Caco-2 (cell line): ENCODE measurements at regions not wholly inside any gene's neighbourhood (a gene's known extent, or its start where the extent isn't known, plus 50 kb on each side); places are given as distances from the start of the nearest gene placed in this dataset.

ENCODE experiments used
- BruUV-seq: library from RNA; stranded (reverse); fragments of 400-500 nt; replicated peaks from 2 replicates; lab custom pipeline; 2021; lab: Mats Ljungman, UMichigan
- CTCF ChIA-PET: fragments of 300-600 bp; sonication (Branson Sonifier 250); formaldehyde crosslinking; loops from one replicate; lab custom pipeline; 2022; ENCODE audit warnings: antibody characterized with exemption; lab: Charles Lee
- POLR2A ChIA-PET: fragments of 300-600 bp; sonication (Branson Sonifier 250); formaldehyde crosslinking; loops from one replicate; lab custom pipeline; 2022; ENCODE audit warnings: antibody characterized with exemption; lab: Charles Lee
- DNase-seq, 2 experiments: peaks; one replicate each; pipeline versions ENCODE4 v3.0.0 to v3.0.0-alpha.2; 2020 to 2022
- H3K27me3 ChIP-seq: replicated peaks from 2 replicates; pipeline ENCODE4 v1.6.0; 2011; ENCODE audit warnings: low read length; ENCODE audit not compliant: control insufficient read depth, insufficient read depth
- H3K36me3 ChIP-seq: 2 replicates; pipeline ENCODE4 v1.5.1; 2011; ENCODE audit warnings: low read length; ENCODE audit not compliant: control insufficient read depth, insufficient read depth
- H3K4me1 ChIP-seq: fragments of 250-450 bp; sonication (Bioruptor Pico); 2 replicates; pipeline ENCODE4 v1.5.1; 2020; ENCODE audit warnings: mild to moderate bottlenecking
- H3K4me3 ChIP-seq: 2 replicates; pipeline ENCODE4 v1.5.1; 2011; ENCODE audit warnings: low read depth, mild to moderate bottlenecking, control low read depth, low read length
- H3K9me3 ChIP-seq: fragments of 250-450 bp; sonication (Bioruptor Pico); 2 replicates; pipeline ENCODE4 v1.5.1; 2020; ENCODE audit warnings: mild to moderate bottlenecking, moderate library complexity
- H3K27ac Mint-ChIP-seq: one replicate; pipeline ENCODE4 v1.8.0; 2022; ENCODE audit warnings: mixed read lengths; ENCODE audit not compliant: unreplicated experiment
- H3K27me3 Mint-ChIP-seq: one replicate; pipeline ENCODE4 v1.8.0; 2022; ENCODE audit warnings: mixed read lengths; ENCODE audit not compliant: insufficient read depth, unreplicated experiment
- H3K36me3 Mint-ChIP-seq: one replicate; pipeline ENCODE4 v1.8.0; 2022; ENCODE audit warnings: mild to moderate bottlenecking, mixed read lengths; ENCODE audit not compliant: insufficient read depth, unreplicated experiment
- H3K4me1 Mint-ChIP-seq: one replicate; pipeline ENCODE4 v1.8.0; 2022; ENCODE audit warnings: low read depth, mixed read lengths; ENCODE audit not compliant: unreplicated experiment
- H3K4me3 Mint-ChIP-seq: one replicate; pipeline ENCODE4 v1.8.0; 2022; ENCODE audit warnings: mild to moderate bottlenecking, moderate library complexity, mixed read lengths; ENCODE audit not compliant: unreplicated experiment
- H3K9me3 Mint-ChIP-seq: one replicate; pipeline ENCODE4 v1.8.0; 2022; ENCODE audit warnings: mixed read lengths; ENCODE audit not compliant: unreplicated experiment
- CTCF ChIP-seq, 2 experiments: fragments of 200-600 bp in 1 of 2; IDR thresholded peaks; 1 replicate in 1 of 2; 2 replicates in 1 of 2; pipeline versions ENCODE4 v1.5.1 to v1.8.0; 2011 to 2022; ENCODE audit warnings: antibody characterized with exemption in 1 of 2, control low read depth in 1 of 2, inconsistent platforms in 1 of 2, low read depth in 1 of 2, low read length in 1 of 2, mild to moderate bottlenecking in 1 of 2, moderate library complexity in 1 of 2; ENCODE audit not compliant: insufficient read depth in 1 of 2, severe bottlenecking in 1 of 2, unreplicated experiment in 1 of 2
- intact Hi-C: fragments of 100-400 bp; cut with micrococcal nuclease; formaldehyde crosslinking; loops from one replicate; pipeline ENCODE4 v1.10.0; 2022; ENCODE audit not compliant: unreplicated experiment

DNA sequence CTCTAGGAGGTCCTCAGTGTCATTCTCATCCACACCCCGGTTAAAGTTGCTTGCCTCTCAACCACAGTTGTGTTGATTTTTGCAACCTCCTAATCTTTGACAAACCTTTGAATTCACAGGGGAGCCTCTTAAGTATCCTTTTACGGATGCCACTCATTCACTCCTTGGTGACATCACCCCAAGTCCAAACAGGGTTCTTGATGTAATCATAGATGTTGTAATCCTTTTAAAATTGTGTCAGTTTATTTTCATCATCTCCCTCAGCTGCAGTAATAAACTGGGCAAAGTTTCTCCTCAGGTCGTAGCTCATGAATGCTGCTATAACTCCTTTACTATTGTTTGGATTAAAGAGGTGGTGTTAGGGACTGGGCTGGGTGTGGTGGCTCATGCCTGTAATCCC is 637.2 kb upstream of the NUDT12 start:
- peaks cover 8% of the 10 kb centered on the region for H3K4me1 Mint-ChIP-seq
- TF ChIP-seq CTCF (IDR thresholded peaks at IDR 0.05; ENCODE audit: insufficient read depth in 1 of 2, low read depth in 1 of 2, low read length in 1 of 2, severe bottlenecking in 1 of 2, unreplicated experiment in 1 of 2): no peak

GRCh38 chr5:104198156-104198555 is 635.6 kb upstream of the NUDT12 start:
- intact Hi-C loops: no loop called here
- H3K27me3 ChIP-seq: no peaks in the 10 kb centered on the region
- H3K9me3 Mint-ChIP-seq: no peaks in the 10 kb centered on the region

More for the DNA sequence above, 637.2 kb upstream of the NUDT12 start:
- Histone ChIP-seq H3K36me3 (no peaks in the 10 kb centered on the region), H3K4me1 (no peaks in the 10 kb centered on the region), H3K9me3 (0 out of 2 replicates have a peak, but pooled peaks cover 2% of the 10 kb centered on the region), H3K4me3 (no peak overlapping the region), H3K27me3 (no peaks in the 10 kb centered on the region)
- ChIA-PET POLR2A (no interaction called here), CTCF (no interaction called here)
- no TSS peak for BruUV-seq
- intact Hi-C loops: no loop called here
- Mint-ChIP-seq H3K4me3 (no peak overlapping the region), H3K36me3 (no peaks in the 10 kb centered on the region), H3K27ac (no peak overlapping the region), H3K27me3 (no peaks in the 10 kb centered on the region), H3K9me3 (no peaks in the 10 kb centered on the region)
- no peak for DNase-seq

GRCh38 chr5:104189909-104190308 is 627.3 kb upstream of the NUDT12 start:
- no peak overlapping the region for H3K4me3 Mint-ChIP-seq
- Histone ChIP-seq H3K27me3 (no peaks in the 10 kb centered on the region), H3K4me3 (no peak overlapping the region), H3K36me3 (no peaks in the 10 kb centered on the region), H3K4me1 (no peaks in the 10 kb centered on the region), H3K9me3 (peaks cover 7% of the 10 kb centered on the region; the same call in 1 of the 2 replicates)
- ChIA-PET CTCF (no interaction called here), POLR2A (no interaction called here)
- no peaks in the 10 kb centered on the region for H3K4me1 Mint-ChIP-seq
- peaks cover 15% of the 10 kb centered on the region for H3K9me3 Mint-ChIP-seq
- intact Hi-C loops: no loop called here
- no TSS peak for BruUV-seq
- no peaks in the 10 kb centered on the region for H3K36me3 Mint-ChIP-seq
- H3K27ac Mint-ChIP-seq: no peak overlapping the region
- DNase-seq: no peak
- TF ChIP-seq CTCF (IDR thresholded peaks at IDR 0.05; ENCODE audit: insufficient read depth in 1 of 2, low read depth in 1 of 2, low read length in 1 of 2, severe bottlenecking in 1 of 2, unreplicated experiment in 1 of 2): no peak
- H3K27me3 Mint-ChIP-seq: no peaks in the 10 kb centered on the region

More at GRCh38 chr5:104198156-104198555, 635.6 kb upstream of the NUDT12 start:
- ChIA-PET POLR2A (no interaction called here), CTCF (no interaction called here)
- Histone ChIP-seq H3K4me3 (no peak overlapping the region), H3K36me3 (no peaks in the 10 kb centered on the region), H3K4me1 (no peaks in the 10 kb centered on the region), H3K9me3 (0 out of 2 replicates have a peak, but pooled peaks cover 3% of the 10 kb centered on the region)
- Mint-ChIP-seq H3K27me3 (no peaks in the 10 kb centered on the region), H3K36me3 (no peaks in the 10 kb centered on the region), H3K4me3 (no peak overlapping the region), H3K27ac (no peak overlapping the region), H3K4me1 (peaks cover 8% of the 10 kb centered on the region)
- no TSS peak for BruUV-seq
- TF ChIP-seq CTCF (IDR thresholded peaks at IDR 0.05; ENCODE audit: insufficient read depth in 1 of 2, low read depth in 1 of 2, low read length in 1 of 2, severe bottlenecking in 1 of 2, unreplicated experiment in 1 of 2): no peak
- DNase-seq: no peak
